H1 (cell line): ENCODE measurements at regions not wholly inside any gene's neighbourhood (a gene's known extent, or its start where the extent isn't known, plus 50 kb on each side); places are given as distances from the start of the nearest gene placed in this dataset.

Experiments used
- ATF3 ChIP-seq: IDR thresholded peaks from 2 replicates; pipeline ENCODE4 v1.6.1; 2011; ENCODE audit warnings: low read depth, mild to moderate bottlenecking, low read length; ENCODE audit not compliant: insufficient read depth
- CHD1 ChIP-seq: IDR thresholded peaks from 2 replicates; pipeline ENCODE4 v1.6.1; 2012; ENCODE audit warnings: low read depth, low read length, improper control_type of control experiment
- CREB1 ChIP-seq: IDR thresholded peaks from 2 replicates; pipeline ENCODE4 v1.6.1; 2012; ENCODE audit warnings: inconsistent platforms
- E2F6 ChIP-seq: IDR thresholded peaks from 2 replicates; pipeline ENCODE4 v1.6.1; 2012; ENCODE audit warnings: inconsistent platforms
- EP300 ChIP-seq, 2 experiments: IDR thresholded peaks; 1 replicate in 1 of 2; 2 replicates in 1 of 2; pipeline ENCODE4 v1.6.1; 2011 to 2012; ENCODE audit warnings: low read depth in 2 of 2, low read length in 2 of 2, mild to moderate bottlenecking in 2 of 2, borderline replicate concordance in 1 of 2, inconsistent platforms in 1 of 2, moderate library complexity in 1 of 2
- KDM1A ChIP-seq: fragments of 200-600, 300-600 bp; sonication (generic); IDR thresholded peaks from 2 replicates; pipeline ENCODE4 v1.7.1; 2016; ENCODE audit warnings: mild to moderate bottlenecking, low read length, borderline replicate concordance
- MAX ChIP-seq: IDR thresholded peaks from 2 replicates; pipeline ENCODE4 v1.6.1; 2012; ENCODE audit warnings: inconsistent platforms
- POLR2A ChIP-seq, 2 experiments: IDR thresholded peaks; 1 replicate in 1 of 2; 2 replicates in 1 of 2; pipeline ENCODE4 v1.6.1; 2011; ENCODE audit warnings: low read depth in 2 of 2, low read length in 2 of 2, mild to moderate bottlenecking in 2 of 2; ENCODE audit errors: control extremely low read depth in 1 of 2
- POLR2AphosphoS5 ChIP-seq: IDR thresholded peaks from 2 replicates; pipeline ENCODE4 v1.6.1; 2011; ENCODE audit warnings: low read depth, low read length
- SRF ChIP-seq: IDR thresholded peaks from 2 replicates; pipeline ENCODE4 v1.6.1; 2011; ENCODE audit warnings: mild to moderate bottlenecking, low read depth, low read length, moderate library complexity
- TF ChIP-seq, protein P1 (sequence below), 3 experiments: IDR thresholded peaks; 1 replicate in 2 of 3; 2 replicates in 1 of 3; pipeline versions ENCODE4 v1.5.1 to v1.6.1; 2011; ENCODE audit warnings: low read length in 3 of 3, mild to moderate bottlenecking in 3 of 3, inconsistent platforms in 2 of 3, low read depth in 1 of 3, moderate library complexity in 1 of 3; ENCODE audit not compliant: insufficient read depth in 1 of 3; ENCODE audit errors: control extremely low read depth in 1 of 3

GRCh38 chr3:135887220-135887619 lies 78.3 kb upstream of the PPP2R3A start:
- TF ChIP-seq SRF (no peak), POLR2AphosphoS5 (no peak), KDM1A (no peak), MAX (no peak), E2F6 (no peak), EP300 (IDR thresholded peaks at IDR 0.05; ENCODE audit: borderline replicate concordance in 1 of 2, low read depth in 2 of 2, low read length in 2 of 2) (no peak), CREB1 (no peak), POLR2A (IDR thresholded peaks at IDR 0.05; ENCODE audit: control extremely low read depth in 1 of 2, low read depth in 2 of 2, low read length in 2 of 2) (no peak), CHD1 (no peak), ATF3 (no peak)
- TF ChIP-seq, protein P1, sequence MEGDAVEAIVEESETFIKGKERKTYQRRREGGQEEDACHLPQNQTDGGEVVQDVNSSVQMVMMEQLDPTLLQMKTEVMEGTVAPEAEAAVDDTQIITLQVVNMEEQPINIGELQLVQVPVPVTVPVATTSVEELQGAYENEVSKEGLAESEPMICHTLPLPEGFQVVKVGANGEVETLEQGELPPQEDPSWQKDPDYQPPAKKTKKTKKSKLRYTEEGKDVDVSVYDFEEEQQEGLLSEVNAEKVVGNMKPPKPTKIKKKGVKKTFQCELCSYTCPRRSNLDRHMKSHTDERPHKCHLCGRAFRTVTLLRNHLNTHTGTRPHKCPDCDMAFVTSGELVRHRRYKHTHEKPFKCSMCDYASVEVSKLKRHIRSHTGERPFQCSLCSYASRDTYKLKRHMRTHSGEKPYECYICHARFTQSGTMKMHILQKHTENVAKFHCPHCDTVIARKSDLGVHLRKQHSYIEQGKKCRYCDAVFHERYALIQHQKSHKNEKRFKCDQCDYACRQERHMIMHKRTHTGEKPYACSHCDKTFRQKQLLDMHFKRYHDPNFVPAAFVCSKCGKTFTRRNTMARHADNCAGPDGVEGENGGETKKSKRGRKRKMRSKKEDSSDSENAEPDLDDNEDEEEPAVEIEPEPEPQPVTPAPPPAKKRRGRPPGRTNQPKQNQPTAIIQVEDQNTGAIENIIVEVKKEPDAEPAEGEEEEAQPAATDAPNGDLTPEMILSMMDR (IDR thresholded peaks at IDR 0.05; ENCODE audit: control extremely low read depth in 1 of 3, insufficient read depth in 1 of 3, low read depth in 1 of 3, low read length in 3 of 3): no peak
